OCI-LY1 (cell line): ENCODE measurements at regions not wholly inside any gene's neighbourhood (a gene's known extent, or its start where the extent isn't known, plus 50 kb on each side); places are given as distances from the start of the nearest gene placed in this dataset.

Experiments
- EZH2 ChIP-seq: fragments of 200-600 bp; sonication (generic), shearing (Covaris generic); IDR thresholded peaks from 2 replicates; pipeline ENCODE4 v1.8.0; 2017; ENCODE audit warnings: borderline replicate concordance, mixed run types, mild to moderate bottlenecking, antibody characterized with exemption, low read length, moderate library complexity, mixed read lengths
- TF ChIP-seq, protein P1 (sequence below): fragments of 200-600 bp; sonication (generic), shearing (Covaris generic); IDR thresholded peaks from 2 replicates; pipeline ENCODE4 v1.5.1; 2017; ENCODE audit warnings: mild to moderate bottlenecking, antibody characterized with exemption, low read length, moderate library complexity, mixed read lengths

DNA sequence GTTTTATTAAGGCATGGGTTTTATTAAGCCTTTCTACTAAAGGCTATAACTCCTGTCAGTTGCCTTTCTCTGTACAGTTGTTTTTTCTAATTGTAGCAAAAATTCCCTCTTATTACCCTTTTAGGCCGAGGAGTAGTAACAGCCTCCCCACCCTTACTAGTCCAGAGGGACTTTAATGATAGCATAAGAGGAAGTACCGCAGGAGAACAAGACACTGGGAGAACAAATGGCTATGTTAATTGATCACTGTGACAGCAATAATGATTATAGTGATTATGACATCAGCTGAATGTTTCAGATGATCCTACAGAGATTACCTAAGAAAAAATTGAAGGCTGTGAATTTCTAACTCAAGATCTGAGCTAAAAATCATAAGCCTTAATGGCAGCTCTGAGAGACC is 383.0 kb upstream of the PTBP2 start:
- TF ChIP-seq, protein P1, sequence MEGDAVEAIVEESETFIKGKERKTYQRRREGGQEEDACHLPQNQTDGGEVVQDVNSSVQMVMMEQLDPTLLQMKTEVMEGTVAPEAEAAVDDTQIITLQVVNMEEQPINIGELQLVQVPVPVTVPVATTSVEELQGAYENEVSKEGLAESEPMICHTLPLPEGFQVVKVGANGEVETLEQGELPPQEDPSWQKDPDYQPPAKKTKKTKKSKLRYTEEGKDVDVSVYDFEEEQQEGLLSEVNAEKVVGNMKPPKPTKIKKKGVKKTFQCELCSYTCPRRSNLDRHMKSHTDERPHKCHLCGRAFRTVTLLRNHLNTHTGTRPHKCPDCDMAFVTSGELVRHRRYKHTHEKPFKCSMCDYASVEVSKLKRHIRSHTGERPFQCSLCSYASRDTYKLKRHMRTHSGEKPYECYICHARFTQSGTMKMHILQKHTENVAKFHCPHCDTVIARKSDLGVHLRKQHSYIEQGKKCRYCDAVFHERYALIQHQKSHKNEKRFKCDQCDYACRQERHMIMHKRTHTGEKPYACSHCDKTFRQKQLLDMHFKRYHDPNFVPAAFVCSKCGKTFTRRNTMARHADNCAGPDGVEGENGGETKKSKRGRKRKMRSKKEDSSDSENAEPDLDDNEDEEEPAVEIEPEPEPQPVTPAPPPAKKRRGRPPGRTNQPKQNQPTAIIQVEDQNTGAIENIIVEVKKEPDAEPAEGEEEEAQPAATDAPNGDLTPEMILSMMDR = no peak
- TF ChIP-seq EZH2 = no peak
